HG03520 (cell line): ENCODE measurements at regions not wholly inside any gene's neighbourhood (a gene's known extent, or its start where the extent isn't known, plus 50 kb on each side); places are given as distances from the start of the nearest gene placed in this dataset.
A peak's percentile ranks its signal among the peaks of the same experiment; 100 is the strongest.
"Not testable (repeated sequence)": the region's sequence is repeated elsewhere in the genome, so short reads cannot be mapped to it uniquely, and the experiment has no call there.

Source experiments
- ATAC-seq: cut with Tn5 transposase; IDR thresholded peaks from one replicate; pipeline ENCODE4 v1.9.1; 2021; ENCODE audit warnings: mild to moderate bottlenecking, moderate library complexity; ENCODE audit not compliant: unreplicated experiment

DNA sequence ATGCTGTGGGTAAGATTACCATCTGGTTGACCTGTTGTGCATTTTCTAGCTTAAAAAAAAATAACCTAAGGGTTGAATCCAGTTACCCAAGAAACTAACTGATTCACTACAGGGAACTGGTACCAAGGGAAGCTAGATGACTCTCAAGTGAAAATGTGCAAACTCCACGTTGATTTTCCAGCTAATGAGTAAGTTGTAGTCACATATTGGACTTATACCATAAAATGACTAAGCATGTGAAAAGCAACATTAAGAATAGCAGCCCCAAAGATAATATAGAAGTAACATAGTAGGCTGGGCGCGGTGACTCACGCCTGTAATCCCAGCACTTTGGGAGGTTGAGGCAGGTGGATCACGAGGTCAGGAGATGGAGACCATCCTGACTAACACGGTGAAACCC is 270.9 kb downstream of the SPRY1 start:
- no peak for ATAC-seq

DNA sequence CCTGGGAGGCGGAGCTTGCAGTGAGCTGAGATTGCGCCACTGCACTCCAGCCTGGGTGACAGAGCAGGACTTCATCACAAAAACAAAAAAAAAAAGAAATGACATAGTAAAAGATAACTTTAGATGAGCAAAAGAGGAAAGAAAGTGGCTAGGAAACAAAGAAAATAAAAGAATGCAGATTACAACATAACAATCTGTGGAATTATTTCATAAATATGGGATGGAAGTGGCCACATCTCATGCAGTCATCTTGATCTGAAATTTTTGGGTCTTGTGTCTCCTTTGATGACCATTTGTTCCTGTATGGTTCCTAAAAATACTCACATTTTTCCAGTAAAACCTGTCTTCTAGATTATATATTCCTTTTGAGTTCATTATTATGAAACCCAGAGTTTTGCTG is 271.4 kb downstream of the SPRY1 start:
- ATAC-seq = no peak

DNA sequence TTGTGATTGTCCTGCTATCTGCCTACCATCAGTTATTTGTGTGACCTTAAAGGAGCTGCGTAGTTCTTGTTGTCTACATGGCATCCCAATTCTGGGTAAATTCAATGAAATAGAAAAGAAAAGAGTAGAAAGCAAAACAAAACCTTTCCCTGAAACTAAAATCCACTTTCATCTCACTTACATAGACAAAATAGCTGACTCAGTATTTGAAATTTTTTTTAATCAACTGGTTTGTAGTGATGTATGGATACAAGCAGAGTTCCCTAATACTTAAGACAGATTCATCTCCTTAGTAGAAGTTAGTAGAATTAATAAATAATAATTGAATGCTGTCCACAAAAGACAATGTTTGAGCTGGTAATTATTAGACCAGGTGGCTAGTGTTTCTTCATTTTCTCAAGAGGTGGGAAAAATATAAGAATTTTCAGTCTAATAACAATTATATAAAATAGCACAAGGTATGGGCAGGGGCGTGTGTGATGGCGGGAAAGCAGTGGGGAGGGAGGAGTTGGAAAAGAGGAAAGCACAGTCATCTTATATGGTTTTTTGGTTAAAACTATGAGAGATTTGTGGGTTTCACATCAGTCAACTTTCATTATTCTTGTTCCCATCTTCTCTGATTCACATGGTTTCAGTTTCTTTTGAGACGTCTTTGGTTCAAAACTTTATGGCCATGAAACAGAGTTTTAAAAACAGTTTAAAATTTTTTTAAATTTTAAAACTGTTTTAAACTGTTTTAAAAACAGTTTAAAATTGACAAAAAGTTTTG is 275.2 kb downstream of the SPRY1 start:
- ATAC-seq = peak; percentile 95

DNA sequence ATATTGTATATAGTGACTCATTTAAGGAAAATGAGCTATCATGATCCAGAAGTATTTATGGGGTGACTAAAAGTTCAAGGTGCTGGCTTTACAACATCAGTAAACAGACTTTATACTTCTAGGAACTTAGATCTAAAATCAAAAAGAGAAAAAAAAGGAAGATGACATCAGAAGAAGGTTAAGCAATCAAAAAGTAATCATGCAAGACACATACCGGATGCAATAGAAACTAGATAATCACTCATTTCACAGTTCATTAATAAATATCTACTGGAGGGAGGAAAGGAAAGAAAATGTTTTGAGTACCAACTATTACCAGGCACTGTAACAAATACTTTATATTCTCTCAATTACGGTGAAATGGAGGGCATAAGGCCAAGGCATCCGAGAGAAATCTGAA is 276.4 kb downstream of the SPRY1 start:
- ATAC-seq = no peak

DNA sequence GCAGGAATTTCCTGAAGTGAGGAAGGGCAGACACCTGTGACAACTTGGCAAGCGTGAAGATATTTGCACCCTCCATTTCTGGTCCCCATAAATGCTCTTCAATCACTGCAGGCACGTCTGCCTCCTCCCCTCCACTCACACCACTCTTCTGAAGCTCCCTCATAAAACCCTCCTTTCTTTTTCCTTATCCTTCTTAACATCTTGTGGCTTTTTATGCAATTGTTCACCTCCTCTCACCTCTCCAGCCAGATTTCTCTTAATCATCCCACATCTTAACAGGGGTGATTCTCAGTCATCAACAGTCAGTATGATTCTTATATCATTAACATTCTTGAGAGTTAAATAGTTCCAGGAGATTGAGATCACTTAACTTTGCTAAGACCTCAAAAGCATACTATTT is 277.4 kb downstream of the SPRY1 start:
- ATAC-seq = no peak

DNA sequence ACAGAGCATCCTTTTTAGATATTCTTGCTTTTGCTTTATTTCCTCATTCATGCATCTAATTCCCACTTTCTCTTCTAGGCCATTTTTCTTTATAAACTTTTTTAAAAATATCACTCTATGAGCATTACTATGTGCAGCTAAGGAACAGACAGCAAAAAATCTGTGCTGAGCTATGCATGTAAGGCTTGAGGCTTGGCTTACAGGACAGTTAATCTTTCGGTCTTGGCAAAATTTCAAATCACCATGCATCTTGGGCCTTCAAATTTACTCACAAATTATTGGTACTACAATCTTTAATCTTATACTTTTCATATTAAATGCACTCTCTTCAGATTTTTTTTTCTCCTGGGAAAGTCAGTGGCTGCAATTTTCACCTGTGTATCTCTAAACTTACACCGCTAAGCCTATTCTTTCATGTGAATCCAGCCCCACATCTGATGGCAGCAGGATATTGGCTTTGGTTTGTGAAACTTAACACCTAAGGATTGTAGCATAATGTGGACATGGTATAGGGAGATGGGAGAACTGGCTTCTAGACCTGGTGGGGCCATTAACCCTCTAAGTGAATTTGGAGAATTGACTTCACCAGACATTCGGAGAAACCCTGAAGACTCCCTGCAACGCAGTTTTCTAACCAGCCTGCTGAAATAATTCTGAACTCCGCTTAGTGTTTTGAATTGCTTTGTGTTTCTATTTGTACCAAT is 278.3 kb downstream of the SPRY1 start:
- ATAC-seq = no peak

DNA sequence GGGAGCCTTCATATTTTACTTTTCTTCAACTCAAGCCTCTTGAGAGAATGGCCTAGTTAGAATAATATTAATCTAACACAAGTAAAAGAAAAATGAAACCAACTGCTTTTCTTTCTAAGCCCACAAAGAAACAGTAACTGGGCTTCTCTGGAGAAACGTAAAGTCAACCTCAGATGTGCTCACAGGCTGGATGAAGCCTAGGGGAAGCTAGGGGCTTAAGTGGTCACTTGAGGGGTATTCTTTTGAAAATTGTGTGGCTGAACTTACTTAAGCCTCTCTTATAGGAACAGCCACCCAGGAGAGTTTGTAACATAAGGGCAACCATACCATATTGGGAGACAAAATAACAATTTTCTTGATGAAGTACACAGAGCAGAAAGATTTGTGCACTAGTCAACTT is 279.0 kb downstream of the SPRY1 start:
- no peak for ATAC-seq

DNA sequence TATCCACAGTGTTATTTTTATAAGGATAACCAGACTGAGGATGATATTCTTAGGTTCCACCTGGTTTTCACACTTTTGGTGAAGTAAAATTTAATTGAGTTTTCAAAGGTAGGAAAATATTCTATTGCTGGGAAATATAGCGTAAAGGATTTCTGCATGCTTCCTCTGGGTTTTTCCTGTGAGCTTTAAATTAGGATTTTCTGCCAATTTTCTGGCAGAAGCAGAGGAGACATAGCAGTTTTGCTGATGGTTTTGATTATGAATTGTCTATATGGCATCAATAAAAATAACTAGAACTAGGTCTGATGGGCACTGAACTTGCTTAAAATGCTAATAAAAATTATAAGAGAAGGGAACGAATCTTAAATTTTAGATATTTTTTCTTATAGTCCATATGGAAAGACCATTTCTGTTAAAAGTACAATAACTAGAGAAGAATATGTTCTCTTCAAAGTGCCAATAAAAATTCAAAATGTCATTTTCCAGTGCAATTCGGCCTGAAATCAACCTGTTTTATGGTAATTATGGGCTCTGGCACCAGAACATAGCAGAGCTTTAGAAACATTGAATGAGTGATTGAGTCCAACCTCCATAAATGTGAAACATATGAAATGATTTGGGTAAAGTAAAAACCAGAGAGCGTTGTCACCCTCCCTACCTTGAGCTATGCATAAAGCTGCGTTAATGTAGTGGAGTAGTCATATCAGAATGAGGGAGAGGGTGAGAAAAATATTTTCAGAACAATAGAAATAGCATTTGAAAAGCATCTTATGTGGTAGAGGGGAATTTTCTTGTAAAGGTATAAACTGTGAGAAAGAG is 279.7 kb downstream of the SPRY1 start:
- no peak for ATAC-seq

DNA sequence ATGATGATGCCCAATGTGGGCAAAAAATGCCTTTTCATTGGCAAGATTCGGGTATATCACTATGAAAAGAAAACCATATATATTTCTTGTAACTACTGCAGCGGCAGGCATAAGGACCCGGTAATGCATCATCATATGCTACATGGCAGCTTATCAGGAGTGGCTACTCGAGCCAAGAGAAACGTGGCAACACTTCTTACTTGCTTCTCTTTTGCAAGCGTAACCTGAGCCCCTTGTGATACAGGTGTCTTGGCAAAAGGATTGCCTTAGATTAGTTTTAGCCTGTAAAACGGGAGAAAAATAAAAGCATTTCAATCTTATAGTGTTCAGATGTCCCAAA is 280.3 kb downstream of the SPRY1 start:
- no peak for ATAC-seq

DNA sequence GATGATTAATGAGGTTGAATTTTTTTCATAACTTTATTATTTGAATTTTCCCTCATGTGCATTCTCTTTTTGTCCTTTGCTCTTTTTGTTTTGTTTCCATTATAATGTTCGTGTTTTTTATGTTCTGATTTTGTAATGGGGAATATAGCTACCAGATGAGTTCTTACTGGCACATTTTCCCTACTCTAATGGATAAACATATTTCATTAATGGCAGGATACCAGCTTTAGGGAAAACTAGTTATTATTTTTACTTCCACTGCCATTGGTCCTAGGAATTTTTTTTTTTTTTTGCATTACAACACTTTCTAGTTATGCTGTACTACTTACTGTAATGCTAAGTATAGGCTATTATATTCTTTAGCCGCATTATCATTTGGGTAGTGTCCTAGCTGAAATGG is 286.3 kb downstream of the SPRY1 start:
- ATAC-seq = no peak

DNA sequence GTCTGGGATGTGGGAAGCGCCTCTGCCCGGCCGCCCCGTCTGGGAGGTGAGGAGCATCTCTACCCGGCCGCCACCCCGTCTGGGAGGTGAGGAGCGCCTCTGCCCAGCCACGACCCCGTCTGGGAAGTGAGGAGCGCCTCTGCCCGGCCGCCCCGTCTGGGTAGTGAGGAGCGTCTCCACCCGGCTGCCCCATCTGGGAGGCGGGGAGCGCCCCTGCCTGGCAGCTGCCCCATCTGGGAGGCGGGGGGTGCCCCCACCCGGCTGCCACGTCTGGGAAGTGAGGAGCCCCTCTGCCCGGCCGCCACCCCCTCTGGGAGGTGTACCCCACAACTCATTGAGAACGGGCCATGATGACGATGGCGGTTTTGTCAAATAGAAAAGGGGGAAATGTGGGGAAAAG is 288.3 kb downstream of the SPRY1 start:
- ATAC-seq = not testable (repeated sequence)

DNA sequence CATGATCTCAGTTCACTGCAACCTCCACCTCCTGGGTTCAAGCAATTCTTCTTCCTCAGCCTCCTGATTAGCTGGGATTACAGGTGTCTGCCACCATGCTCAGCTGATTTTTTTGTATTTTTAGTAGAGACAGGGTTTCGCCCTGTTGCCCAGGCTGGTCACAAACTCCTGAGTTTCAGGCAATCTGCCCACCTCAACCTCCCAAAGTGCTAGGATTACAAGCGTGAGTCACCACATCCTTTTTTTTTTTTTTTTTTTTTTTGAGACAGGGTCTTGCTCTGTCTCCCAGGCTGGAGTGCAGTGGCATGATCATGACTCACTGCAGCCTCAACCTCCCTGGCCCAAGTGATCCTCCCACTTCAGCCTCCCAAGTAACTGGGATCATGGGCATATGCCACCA is 298.9 kb downstream of the SPRY1 start:
- not testable (repeated sequence) for ATAC-seq

DNA sequence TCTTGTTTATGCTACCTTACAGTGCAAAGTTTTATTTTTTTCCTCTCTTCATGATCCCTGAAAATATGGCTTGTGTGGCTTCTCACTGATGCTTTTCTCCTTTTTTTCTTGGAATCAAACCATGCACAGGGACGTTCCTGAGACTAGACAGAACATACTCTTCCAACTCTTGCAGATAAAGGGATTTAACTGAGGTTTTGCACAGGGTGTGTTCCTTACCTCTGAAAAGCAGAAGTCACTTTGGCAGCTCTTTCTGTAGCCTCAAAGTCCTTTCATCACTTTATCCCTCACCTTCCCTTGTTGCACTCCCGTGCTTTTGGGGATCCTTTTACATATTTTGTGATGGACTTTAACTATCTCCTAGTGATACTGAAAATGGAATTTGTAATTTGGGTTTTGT is 300.1 kb downstream of the SPRY1 start:
- no peak for ATAC-seq

DNA sequence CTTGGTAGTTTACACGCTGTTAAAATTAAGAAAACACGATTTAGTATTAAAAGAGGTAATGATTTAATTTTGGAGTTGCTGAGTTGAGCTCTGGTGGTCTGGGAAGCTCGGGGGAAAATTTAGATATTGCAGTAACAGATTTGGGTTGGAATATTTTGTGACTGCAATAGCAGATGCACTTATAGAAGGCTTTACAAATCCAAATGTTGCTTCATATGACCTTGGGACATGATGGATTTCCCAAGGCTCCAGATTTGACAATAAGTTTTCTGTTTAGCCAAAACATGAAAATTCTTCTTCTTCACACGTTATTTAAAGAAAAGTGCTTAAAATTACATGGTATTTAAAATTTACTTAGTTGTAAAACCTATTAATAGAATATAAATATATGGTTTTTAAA is 302.0 kb downstream of the SPRY1 start:
- no peak for ATAC-seq

DNA sequence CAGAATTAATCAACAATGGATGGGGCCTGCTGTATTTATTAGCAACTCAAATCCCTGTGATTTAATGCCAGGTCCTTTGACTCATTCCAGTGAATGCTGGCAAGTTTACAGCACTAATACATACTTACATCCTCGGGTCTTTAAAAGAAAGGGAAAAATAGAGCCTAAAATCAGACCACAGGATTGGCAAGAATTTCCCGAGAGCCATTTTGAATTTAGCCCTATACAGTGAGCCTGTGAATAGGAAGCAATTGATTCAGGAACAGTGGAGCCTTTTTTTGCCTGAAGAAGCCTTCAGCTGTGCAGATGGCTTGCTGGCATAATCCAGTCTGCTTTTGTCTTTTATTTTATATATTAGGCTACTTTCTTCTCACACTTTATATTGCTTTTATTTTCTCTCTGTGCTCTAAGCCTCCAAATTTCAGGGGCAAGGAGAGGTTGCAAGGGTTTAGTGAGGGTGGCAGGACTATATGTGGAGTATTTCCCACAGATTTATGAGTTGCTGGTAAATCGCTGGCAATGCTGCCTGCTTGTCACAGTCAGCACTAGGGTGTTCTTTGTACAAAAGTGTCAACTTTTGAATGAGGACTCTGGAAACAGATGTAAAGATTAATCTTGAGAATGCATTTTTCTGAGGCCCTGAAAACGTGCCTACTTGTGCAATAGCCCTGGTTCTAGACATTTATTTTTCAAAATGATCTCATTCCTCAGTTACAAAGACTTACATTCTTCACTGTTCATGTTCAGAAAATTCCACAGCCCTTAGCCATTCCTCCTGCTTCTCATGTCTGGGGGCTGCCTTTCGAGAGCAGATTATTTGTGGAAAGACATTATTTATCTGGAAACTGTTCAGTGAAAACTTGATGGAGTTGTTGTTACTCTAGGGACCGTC is 303.5 kb downstream of the SPRY1 start:
- ATAC-seq = no peak

DNA sequence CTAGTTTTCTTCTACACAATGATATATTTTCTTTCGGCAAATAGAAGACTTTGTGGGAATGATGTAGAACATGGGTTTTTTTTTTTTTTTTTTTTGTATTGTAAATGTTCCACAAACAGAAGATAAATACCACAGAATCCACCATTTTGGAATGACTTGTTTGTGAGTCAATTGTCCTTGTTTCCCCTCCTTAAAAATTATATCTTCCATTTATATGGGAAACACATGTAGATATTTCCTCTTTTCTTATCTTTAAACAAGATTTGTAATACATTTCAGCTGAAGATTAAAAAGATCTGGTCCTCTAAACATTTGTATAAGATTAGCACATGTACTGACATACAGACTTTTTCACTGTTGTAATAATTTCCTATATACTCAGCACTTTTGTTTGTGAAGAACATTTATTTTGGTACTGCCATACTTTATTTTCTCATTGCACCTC is 304.6 kb downstream of the SPRY1 start:
- ATAC-seq = no peak

DNA sequence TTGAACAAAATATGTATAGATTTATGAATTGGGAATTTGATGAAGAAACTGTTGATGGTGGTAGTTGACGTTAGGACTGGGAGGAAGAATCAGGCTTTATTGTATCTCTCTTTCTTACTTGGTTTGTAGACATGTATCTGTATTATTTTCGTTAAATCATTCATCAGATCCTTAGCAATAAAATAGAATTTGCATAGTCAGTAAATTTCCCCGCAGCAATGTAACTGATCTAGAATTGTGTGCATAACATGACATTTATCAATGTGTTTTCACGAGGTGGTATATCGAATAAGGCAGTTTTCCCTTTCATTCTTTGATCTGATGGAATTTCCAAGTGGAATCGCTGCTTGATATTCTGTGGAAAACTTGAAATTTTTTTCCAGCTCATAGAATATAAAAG is 308.8 kb downstream of the SPRY1 start:
- ATAC-seq = no peak

DNA sequence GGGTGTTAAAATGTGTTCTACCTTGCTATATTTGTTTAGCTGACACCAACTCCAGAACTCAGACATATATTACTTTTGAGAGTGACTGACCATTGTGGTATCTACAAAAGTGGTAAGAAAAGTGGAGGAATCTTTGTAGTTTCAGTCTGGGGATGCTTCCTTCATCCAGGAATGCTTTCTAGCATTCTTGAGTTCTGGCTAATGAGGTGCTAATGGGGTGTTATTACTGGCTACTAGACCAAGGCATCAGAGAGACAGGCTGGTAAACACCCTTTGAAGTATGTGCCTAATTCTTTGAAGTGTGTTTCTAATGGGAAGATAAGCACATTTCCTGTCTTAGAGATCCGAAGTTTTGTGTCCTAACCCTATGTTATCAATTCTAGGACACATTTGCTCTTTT is 310.4 kb downstream of the SPRY1 start:
- ATAC-seq = no peak

DNA sequence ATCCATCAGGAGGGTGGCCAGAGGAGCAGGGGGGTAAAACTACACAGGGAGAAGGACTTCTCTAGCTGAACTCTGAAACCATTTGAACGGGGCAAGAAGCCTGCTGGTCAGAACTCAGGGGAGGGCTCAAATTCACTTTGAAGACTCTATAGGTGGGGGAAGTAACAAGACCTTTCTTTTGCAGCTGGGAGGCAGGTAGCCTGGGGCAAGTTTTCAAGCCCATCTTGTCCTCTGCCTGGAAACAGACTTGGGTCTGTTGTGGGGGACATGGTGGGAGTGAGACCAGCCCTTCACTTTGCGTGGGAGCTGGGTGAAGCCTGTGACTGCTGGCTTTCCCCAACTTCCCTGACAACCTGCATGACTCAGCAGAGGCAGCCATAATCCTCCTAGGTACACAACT is 312.3 kb downstream of the SPRY1 start:
- ATAC-seq = no peak

DNA sequence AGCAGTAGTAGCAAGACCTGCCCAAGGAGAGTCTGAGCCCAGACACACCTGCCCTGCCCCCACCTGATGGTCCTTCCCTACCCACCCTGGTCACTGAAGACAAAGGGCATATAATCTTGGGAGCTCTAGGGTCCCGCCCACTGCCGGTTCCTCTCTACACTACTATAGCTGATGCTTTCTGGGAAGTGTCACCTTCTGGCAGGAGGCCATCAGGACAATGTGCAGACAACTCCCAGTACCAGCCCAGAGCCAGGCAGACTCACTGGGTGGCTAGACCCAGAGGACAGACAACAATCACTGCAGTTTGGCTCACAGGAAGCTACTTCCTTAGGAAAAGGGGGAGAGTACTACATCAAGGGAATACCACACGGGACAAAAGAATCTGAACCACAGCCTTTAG is 312.7 kb downstream of the SPRY1 start:
- no peak for ATAC-seq

DNA sequence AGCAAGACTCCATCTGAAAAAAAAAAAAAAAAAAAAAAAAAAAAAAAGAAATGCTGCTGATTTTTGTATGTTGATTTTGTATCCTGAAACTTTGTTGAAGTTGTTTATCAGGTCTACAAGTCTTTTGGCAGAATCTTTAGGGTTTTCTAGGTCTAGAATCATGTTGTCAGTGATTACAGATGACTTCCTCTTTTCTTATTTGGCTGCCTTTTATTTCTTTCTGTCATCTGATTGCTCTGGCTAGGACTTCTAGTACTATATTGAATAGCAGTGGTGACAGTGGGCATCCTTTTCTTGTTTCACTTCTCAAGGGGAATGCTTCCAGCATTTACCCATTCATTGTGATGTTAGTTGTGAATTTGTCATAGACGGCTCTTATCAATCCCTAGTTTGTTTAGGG is 334.4 kb downstream of the SPRY1 start:
- no peak for ATAC-seq
